ENCODE measurements at regions not wholly inside any gene's neighbourhood (a gene's known extent, or its start where the extent isn't known, plus 50 kb on each side); places are given as distances from the start of the nearest gene placed in this dataset.

- no peak for DNase-seq
These were observed 623.4 kb upstream of the PIK3C3 start for GRCh38 chr18:41331661-41332060.

- no peak for DNase-seq
These were observed 628.7 kb upstream of the PIK3C3 start for GRCh38 chr18:41326311-41326710.

GRCh38 chr18:41324934-41325333 lies 630.1 kb upstream of the PIK3C3 start:
- DNase-seq, result no peak

GRCh38 chr18:41324020-41324791 lies 630.8 kb upstream of the PIK3C3 start:
- no peak for DNase-seq

GRCh38 chr18:41323044-41323443 lies 632.0 kb upstream of the PIK3C3 start:
- DNase-seq, result no peak

GRCh38 chr18:41320100-41320499 lies 634.9 kb upstream of the PIK3C3 start:
- no peak for DNase-seq

GRCh38 chr18:41315134-41315533 lies 639.9 kb upstream of the PIK3C3 start:
- DNase-seq, result no peak

- no peak for DNase-seq
These were observed 643.2 kb upstream of the PIK3C3 start for GRCh38 chr18:41311571-41312547.

GRCh38 chr18:41297740-41298139 lies 657.3 kb upstream of the PIK3C3 start:
- DNase-seq, result no peak

- DNase-seq, result no peak
These were observed 685.7 kb upstream of the PIK3C3 start for GRCh38 chr18:41269294-41269693.

GRCh38 chr18:41268271-41268670 lies 686.8 kb upstream of the PIK3C3 start:
- DNase-seq, result no peak

GRCh38 chr18:41266616-41267015 lies 688.4 kb upstream of the PIK3C3 start:
- no peak for DNase-seq

- no peak for DNase-seq
These were observed 688.8 kb upstream of the PIK3C3 start for GRCh38 chr18:41266204-41266603.

GRCh38 chr18:41265047-41265446 lies 690.0 kb upstream of the PIK3C3 start:
- DNase-seq, result no peak

- DNase-seq, result no peak
These were observed 691.1 kb upstream of the PIK3C3 start for GRCh38 chr18:41263956-41264355.

- DNase-seq, result no peak
These were observed 692.3 kb upstream of the PIK3C3 start for GRCh38 chr18:41262688-41263087.

GRCh38 chr18:41244591-41245037 lies 710.4 kb upstream of the PIK3C3 start:
- no peak for DNase-seq

- no peak for DNase-seq
These were observed 717.7 kb upstream of the PIK3C3 start for GRCh38 chr18:41237317-41237716.

GRCh38 chr18:41231681-41232080 lies 723.4 kb upstream of the PIK3C3 start:
- DNase-seq, result no peak

- no peak for DNase-seq
These were observed 727.0 kb upstream of the PIK3C3 start for GRCh38 chr18:41227993-41228392.

- DNase-seq, result no peak
These were observed 728.1 kb upstream of the PIK3C3 start for GRCh38 chr18:41226911-41227310.

GRCh38 chr18:41226186-41226585 lies 728.8 kb upstream of the PIK3C3 start:
- DNase-seq, result no peak

- DNase-seq, result no peak
These were observed 738.6 kb upstream of the PIK3C3 start for GRCh38 chr18:41216341-41217003.
